Adrenal gland (tissue), 9 donors: ENCODE measurements at regions not wholly inside any gene's neighbourhood (a gene's known extent, or its start where the extent isn't known, plus 50 kb on each side); places are given as distances from the start of the nearest gene placed in this dataset.

ENCODE experiments used
- DNase-seq, 7 donors: peaks; one replicate each; pipeline ENCODE4 v3.0.0-alpha.2; 2019 to 2020
- H3K27ac ChIP-seq, 5 donors: fragments of 200-600 bp; sonication (generic) in 4 of 5; 1 replicate in 3 of 5; 2 replicates in 2 of 5; pipeline versions ENCODE4 v1.5.1 to v1.8.0; 2016 to 2020; ENCODE audit warnings: mild to moderate bottlenecking in 1 of 5
- H3K27me3 ChIP-seq: fragments of 200-600 bp; 2 replicates; pipeline ENCODE4 v1.8.0; 2021
- H3K36me3 ChIP-seq, 2 donors: fragments of 200-600 bp; replicated peaks in 1 of 2; 1 replicate in 1 of 2; 2 replicates in 1 of 2; pipeline versions ENCODE4 v1.5.1 to v1.8.0; 2018 to 2022
- H3K4me1 ChIP-seq, 2 donors: fragments of 200-600 bp; replicated peaks in 1 of 2; 1 replicate in 1 of 2; 2 replicates in 1 of 2; pipeline versions ENCODE4 v1.5.1 to v1.8.0; 2018 to 2021
- H3K4me3 ChIP-seq, 4 donors: fragments of 200-600 bp; sonication (generic) in 3 of 4; one replicate each; pipeline ENCODE4 v1.5.1; 2016 to 2018
- H3K9me3 ChIP-seq, 3 donors: fragments of 200-600 bp; sonication (generic) in 1 of 3; replicated peaks in 1 of 3; 1 replicate in 2 of 3; 2 replicates in 1 of 3; pipeline versions ENCODE4 v1.5.1 to v1.8.0; 2016 to 2021
- POLR2A ChIP-seq, 2 donors: fragments of 450-650 bp; IDR thresholded peaks; one replicate each; pipeline ENCODE4 v1.6.1; 2017; ENCODE audit warnings: antibody characterized with exemption in 2 of 2, mild to moderate bottlenecking in 2 of 2, moderate library complexity in 1 of 2
- WGBS, 4 donors: extraction: QIAGEN DNeasy Blood & Tissue Kit in 2 of 4; methylation state at CpG; one replicate each; pipeline versions ENCODE4 v1.1.5 to v1.1.7; 2013 to 2017; 5-methylcytosine and 5-hydroxymethylcytosine counted together
- intact Hi-C, 2 donors: fragments of 100-400 bp; cut with DNase I; formaldehyde crosslinking; loops; one replicate each; pipeline versions ENCODE4 v1.14.1 to v1.15.0; 2022 to 2023
- TF ChIP-seq, protein P1 (sequence below), 6 experiments: fragments of 450-650 bp in 4 of 6; fragments of 200-600 bp in 2 of 6; sonication (generic) in 1 of 6; IDR thresholded peaks; 1 replicate in 5 of 6; 2 replicates in 1 of 6; pipeline versions ENCODE4 v1.5.1 to v1.8.0; 2016 to 2021; ENCODE audit warnings: antibody characterized with exemption in 6 of 6, mild to moderate bottlenecking in 2 of 6, moderate library complexity in 1 of 6
- donor health status: healthy with polysubstance abuse.
- donor health status: Bipolar disorder and iron deficiency.
- donor health status: DM: yes; HTN: yes; CAD: no.
- donor health status: DM: no; HTN: no; CAD: no.
- donor health status: DM: no; HTN: no; CAD: no.

DNA sequence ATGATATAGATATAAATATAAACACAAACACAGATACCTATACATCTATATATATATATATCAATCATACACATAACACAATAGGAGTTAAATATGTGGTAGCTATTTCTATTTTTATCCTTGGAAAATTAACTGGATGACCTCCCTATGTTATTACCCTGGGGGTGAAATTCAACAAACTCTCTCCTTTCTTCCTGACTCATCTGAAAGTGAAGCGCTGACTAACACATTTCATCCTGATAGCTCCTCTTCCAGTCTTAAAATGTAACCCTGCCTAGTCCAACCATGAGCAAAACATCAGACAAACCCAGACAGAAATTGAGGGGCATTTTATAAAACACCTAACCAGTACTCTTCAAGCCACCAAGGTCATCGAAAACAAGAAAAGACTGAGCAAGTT is 220.6 kb upstream of the ISX start:
- intact Hi-C loops = no loop called here
- no peaks in the 10 kb centered on the region for H3K27me3 ChIP-seq
- DNase-seq = no peak
- TF ChIP-seq, protein P1, sequence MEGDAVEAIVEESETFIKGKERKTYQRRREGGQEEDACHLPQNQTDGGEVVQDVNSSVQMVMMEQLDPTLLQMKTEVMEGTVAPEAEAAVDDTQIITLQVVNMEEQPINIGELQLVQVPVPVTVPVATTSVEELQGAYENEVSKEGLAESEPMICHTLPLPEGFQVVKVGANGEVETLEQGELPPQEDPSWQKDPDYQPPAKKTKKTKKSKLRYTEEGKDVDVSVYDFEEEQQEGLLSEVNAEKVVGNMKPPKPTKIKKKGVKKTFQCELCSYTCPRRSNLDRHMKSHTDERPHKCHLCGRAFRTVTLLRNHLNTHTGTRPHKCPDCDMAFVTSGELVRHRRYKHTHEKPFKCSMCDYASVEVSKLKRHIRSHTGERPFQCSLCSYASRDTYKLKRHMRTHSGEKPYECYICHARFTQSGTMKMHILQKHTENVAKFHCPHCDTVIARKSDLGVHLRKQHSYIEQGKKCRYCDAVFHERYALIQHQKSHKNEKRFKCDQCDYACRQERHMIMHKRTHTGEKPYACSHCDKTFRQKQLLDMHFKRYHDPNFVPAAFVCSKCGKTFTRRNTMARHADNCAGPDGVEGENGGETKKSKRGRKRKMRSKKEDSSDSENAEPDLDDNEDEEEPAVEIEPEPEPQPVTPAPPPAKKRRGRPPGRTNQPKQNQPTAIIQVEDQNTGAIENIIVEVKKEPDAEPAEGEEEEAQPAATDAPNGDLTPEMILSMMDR (IDR thresholded peaks at IDR 0.05) = no peak
- TF ChIP-seq POLR2A (IDR thresholded peaks at IDR 0.05) = no peak
- 86 to 92% (median 87%) methylated on average over 2 of the region's 2 CpGs for WGBS, 4 donors
- H3K27ac ChIP-seq = no peak overlapping the region
- H3K36me3 ChIP-seq = no peaks in the 10 kb centered on the region
- no peak overlapping the region for H3K4me3 ChIP-seq
- H3K9me3 ChIP-seq = no peaks in the 10 kb centered on the region
- H3K4me1 ChIP-seq = no peaks in the 10 kb centered on the region

DNA sequence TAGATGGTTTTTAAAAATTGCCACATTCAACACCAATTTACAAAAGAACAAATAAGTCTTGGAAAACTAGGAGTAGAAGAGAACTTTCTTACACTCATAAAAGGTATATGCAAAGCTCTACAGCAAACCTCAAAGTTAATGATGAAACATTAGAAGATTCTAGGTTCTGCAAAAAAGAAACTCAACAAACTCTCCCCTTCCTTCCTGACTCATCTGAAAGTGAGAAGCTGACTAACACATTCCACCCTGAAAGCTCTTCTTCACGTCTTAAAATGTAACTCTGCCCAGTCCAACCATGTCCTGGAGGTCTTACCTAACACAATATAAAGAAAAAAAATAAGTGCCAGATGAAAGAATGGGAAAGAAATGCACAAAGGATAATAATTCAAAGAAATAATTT is 218.9 kb upstream of the ISX start:
- no peaks in the 10 kb centered on the region for H3K4me1 ChIP-seq
- H3K27ac ChIP-seq = no peak overlapping the region
- WGBS, 4 donors = 11 to 38% (median 22%) methylated on average over 1 of the region's 1 CpG
- H3K4me3 ChIP-seq = no peak overlapping the region
- intact Hi-C loops = no loop called here
- no peaks in the 10 kb centered on the region for H3K9me3 ChIP-seq
- DNase-seq = no peak
- H3K36me3 ChIP-seq = no peaks in the 10 kb centered on the region
- no peaks in the 10 kb centered on the region for H3K27me3 ChIP-seq
- no peak for TF ChIP-seq POLR2A (IDR thresholded peaks at IDR 0.05)

DNA sequence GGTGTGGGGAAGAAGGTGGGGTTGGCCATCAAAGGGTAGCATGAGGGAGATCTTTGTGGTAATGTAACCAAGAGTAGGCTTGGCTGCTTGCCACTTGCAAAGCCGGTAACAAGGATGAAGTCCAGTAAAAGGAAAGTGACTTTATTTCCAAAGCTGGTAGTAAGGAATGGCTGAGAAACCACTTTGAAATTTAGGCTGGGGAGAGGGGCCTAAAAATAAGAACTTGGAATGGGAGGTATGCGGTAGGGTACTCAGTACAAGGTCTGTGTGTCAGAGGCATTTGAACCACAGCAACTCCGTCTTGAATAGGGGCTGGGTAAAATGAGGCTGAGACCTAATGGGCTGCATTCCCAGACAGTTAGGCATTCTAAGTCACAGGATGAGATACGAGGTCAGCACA is 216.0 kb upstream of the ISX start:
- intact Hi-C loops = no loop called here
- TF ChIP-seq POLR2A (IDR thresholded peaks at IDR 0.05) = no peak
- TF ChIP-seq, protein P1 (IDR thresholded peaks at IDR 0.05) = no peak
- 66 to 71% (median 68%) methylated on average over 4 of the region's 4 CpGs for WGBS, 4 donors

DNA sequence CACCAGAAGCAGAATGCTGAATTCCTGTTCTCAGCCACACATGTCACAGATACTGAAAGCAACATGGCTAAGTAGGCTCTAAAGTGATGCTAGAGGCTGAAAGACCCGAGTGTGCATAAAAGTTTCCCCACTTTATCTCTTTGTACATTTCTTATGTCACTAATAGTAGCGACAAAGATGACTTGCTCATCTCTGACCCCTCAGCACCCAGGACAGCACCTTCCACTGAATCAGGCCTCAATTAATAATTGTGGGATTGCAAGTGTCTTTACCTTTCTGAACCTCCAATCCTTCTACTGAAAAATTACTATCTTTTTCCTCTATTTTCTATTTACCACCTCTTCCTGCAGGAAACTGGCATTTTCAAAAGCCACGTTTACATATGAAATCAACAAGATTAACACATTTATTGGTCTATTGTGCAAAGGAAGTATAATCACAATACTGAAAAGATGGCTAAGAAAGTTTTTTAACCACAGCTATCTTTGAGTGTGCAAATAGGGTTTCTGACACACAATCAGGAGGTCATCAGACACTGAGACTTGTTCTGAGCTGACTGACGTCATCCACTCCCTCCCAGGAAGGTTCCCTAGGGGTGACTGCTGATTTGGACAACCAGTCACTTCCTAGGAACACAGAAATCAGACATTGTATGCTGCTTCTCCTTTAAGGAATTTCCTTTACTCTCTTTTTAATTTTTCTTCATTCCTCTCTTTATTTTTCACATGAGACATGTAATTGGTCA is 213.9 kb upstream of the ISX start:
- DNase-seq = no peak
- H3K36me3 ChIP-seq = no peaks in the 10 kb centered on the region
- no peak overlapping the region for H3K4me3 ChIP-seq
- no peaks in the 10 kb centered on the region for H3K27me3 ChIP-seq
- H3K27ac ChIP-seq = no peak overlapping the region
- no peak for TF ChIP-seq POLR2A (IDR thresholded peaks at IDR 0.05)
- TF ChIP-seq, protein P1 (IDR thresholded peaks at IDR 0.05) = no peak
- no peaks in the 10 kb centered on the region for H3K9me3 ChIP-seq
- WGBS, 4 donors = 41 to 49% (median 45%) methylated on average over 4 of the region's 4 CpGs
- H3K4me1 ChIP-seq = no peaks in the 10 kb centered on the region
- intact Hi-C loops = no loop called here

More for the DNA sequence above, 216.0 kb upstream of the ISX start:
- H3K36me3 ChIP-seq = no peaks in the 10 kb centered on the region
- H3K27ac ChIP-seq = no peak overlapping the region
- no peak overlapping the region for H3K4me3 ChIP-seq
- no peak for DNase-seq
- H3K9me3 ChIP-seq = no peaks in the 10 kb centered on the region
- no peaks in the 10 kb centered on the region for H3K4me1 ChIP-seq
- H3K27me3 ChIP-seq = no peaks in the 10 kb centered on the region

DNA sequence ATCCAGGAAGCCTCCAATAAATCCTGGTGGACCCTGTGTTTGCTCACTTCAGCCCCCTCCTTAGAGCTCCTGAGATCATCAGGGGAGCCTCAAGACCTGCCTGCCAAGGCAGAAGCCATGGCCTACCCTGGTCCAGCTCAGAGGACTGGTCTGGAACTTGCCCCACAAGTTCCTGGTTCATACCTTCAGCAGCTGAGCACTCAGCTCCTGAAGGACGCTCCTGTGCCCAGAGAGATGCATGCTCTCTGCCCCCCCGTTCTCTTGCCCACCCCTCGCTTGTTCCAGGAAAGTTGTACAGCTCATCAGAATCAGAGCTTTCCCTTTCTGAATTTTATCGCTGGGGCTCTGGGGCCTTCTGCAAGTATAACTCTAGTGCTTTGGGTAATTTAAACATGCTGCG is 210.5 kb upstream of the ISX start:
- H3K9me3 ChIP-seq = no peaks in the 10 kb centered on the region
- WGBS, 4 donors = 82 to 88% (median 83%) methylated on average over 5 of the region's 5 CpGs
- no peaks in the 10 kb centered on the region for H3K4me1 ChIP-seq
- no peak for TF ChIP-seq POLR2A (IDR thresholded peaks at IDR 0.05)
- TF ChIP-seq, protein P1 (IDR thresholded peaks at IDR 0.05) = no peak
- no peaks in the 10 kb centered on the region for H3K27me3 ChIP-seq
- H3K4me3 ChIP-seq = no peak overlapping the region
- no peaks in the 10 kb centered on the region for H3K36me3 ChIP-seq
- intact Hi-C loops = no loop called here
- no peak for DNase-seq
- H3K27ac ChIP-seq = no peak overlapping the region
